ENCODE measurements at regions not wholly inside any gene's neighbourhood (a gene's known extent, or its start where the extent isn't known, plus 50 kb on each side); places are given as distances from the start of the nearest gene placed in this dataset.

DNA sequence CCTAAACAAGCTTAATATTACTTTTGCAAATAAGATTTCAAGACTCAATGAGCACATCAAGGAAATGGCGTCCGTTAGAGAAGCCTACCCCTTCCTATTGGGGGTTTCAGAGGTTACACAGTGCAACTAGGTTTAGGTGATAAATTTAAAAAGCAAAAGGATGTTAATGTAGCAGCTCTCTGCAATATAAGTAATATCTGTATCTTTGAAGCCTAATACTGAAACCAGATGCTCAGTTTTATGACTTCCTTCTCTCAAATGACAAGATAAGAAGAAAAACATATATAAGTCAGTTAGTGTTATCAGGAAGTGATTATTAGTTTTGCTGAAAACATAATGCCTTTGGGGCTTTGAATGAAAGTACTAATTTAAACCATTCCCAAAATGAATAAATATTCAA, 54.3 kb upstream of the MED13 start:
- 50 to 86% methylated on average over 2 of the region's 2 CpGs for WGBS, 2 donors (ENCODE audit: low coverage in 1 of 2)

More for the DNA sequence above, 54.3 kb upstream of the MED13 start:
- Histone ChIP-seq H3K9me3 (peaks cover 0 to 5% (median 0%) of the 10 kb centered on the region in 3 donors), H3K36me3 (no peaks in the 10 kb centered on the region), H3K27me3 (peaks cover 4% of the 10 kb centered on the region), H3K4me3 (no peak overlapping the region), H3K4me1 (no peaks in the 10 kb centered on the region), H3K27ac (no peak overlapping the region)
- no peak for TF ChIP-seq POLR2A (IDR thresholded peaks at IDR 0.05)
- ATAC-seq, result no peak

Small RNAs in the stretch of these regions (small RNA-seq; reads per million reads assigned to genes)
- 0 reads per million in 4 donors for gene RF00019

Measured in gastroesophageal sphincter (tissue), 4 donors.